ENCODE measurements at regions not wholly inside any gene's neighbourhood (a gene's known extent, or its start where the extent isn't known, plus 50 kb on each side); places are given as distances from the start of the nearest gene placed in this dataset.

- no peak overlapping the region for H3K4me3 ChIP-seq (replicated peaks in 1 of 3; ENCODE audit: insufficient read depth in 1 of 3, low read depth in 1 of 3, low read length in 3 of 3)
- H3K9me1 ChIP-seq (replicated peaks; ENCODE audit: control insufficient read depth, extremely low read depth, insufficient read depth, low read length): no peaks in the 10 kb centered on the region
- ChIA-PET CTCF (interaction anchor here (4.0 kb wide), 1 partner anchor 10 kb away, joined by 26 read pairs; no protein-coding TSS in a partner anchor), POLR2A (no interaction called here)
- no peak overlapping the region for H3K27ac ChIP-seq (ENCODE audit: insufficient read depth, low read depth, low read length)
- H3K4me2 ChIP-seq (ENCODE audit: insufficient read depth, low read length): peak overlapping the region; percentile 51
- BruUV-seq (replicated peaks): no TSS peak
- no peaks in the 10 kb centered on the region for H3K36me3 ChIP-seq (ENCODE audit: control insufficient read depth in 2 of 2, extremely low read depth in 1 of 2, insufficient read depth in 2 of 2, low read length in 2 of 2)
- no peak overlapping the region for H3K9ac ChIP-seq (replicated peaks; ENCODE audit: extremely low read depth, insufficient read depth, low read length)
- H3K9me3 ChIP-seq (replicated peaks; ENCODE audit: control insufficient read depth, insufficient read depth, low read length): no peaks in the 10 kb centered on the region
- dilution Hi-C loops (cut with MboI; ENCODE audit: extremely low pct_ligation_motif_present, low sequenced_read_pairs) (no loop called here), intact Hi-C loops (cut with micrococcal nuclease) (loop anchor here (2.0 kb wide), 1 partner anchor 62 kb away; the partner anchor contains the start of gene SNX2)
- no peaks in the 10 kb centered on the region for H3K79me2 ChIP-seq (ENCODE audit: control insufficient read depth, insufficient read depth, low read length)
- DNase-seq (ENCODE audit: low read depth, low spot score) (peak; percentile 72), FAIRE-seq (no peak)
- H4K20me1 ChIP-seq (replicated peaks; ENCODE audit: control insufficient read depth, extremely low read depth, insufficient read depth, low read length): no peaks in the 10 kb centered on the region
- H3K27me3 ChIP-seq (ENCODE audit: control insufficient read depth in 2 of 2, insufficient read depth in 2 of 2, low read length in 2 of 2): peaks cover 0 to 1% of the 10 kb centered on the region in 2 experiments
- peaks cover 6% of the 10 kb centered on the region for H3K4me1 ChIP-seq (ENCODE audit: control insufficient read depth, extremely low read depth, insufficient read depth, low read length)
- no peak overlapping the region for H2AFZ ChIP-seq (ENCODE audit: low read depth, low read length)
- TF ChIP-seq EZH2 (IDR thresholded peaks at IDR 0.05; ENCODE audit: borderline replicate concordance, low read depth, low read length, severe bottlenecking): no peak
- TF ChIP-seq, protein P1, sequence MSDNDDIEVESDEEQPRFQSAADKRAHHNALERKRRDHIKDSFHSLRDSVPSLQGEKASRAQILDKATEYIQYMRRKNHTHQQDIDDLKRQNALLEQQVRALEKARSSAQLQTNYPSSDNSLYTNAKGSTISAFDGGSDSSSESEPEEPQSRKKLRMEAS (IDR thresholded peaks at IDR 0.05; ENCODE audit: insufficient read depth, insufficient read length): no peak
- TF ChIP-seq POLR2AphosphoS5 (IDR thresholded peaks at IDR 0.05; ENCODE audit: insufficient read depth, low read depth, low read length): no peak
- no peak for TF ChIP-seq FOS (IDR thresholded peaks at IDR 0.05; ENCODE audit: borderline replicate concordance, insufficient read depth, low read length)
- no peak for TF ChIP-seq POLR2A (IDR thresholded peaks at IDR 0.05; ENCODE audit: low read depth, low read length)
- TF ChIP-seq, protein P2, sequence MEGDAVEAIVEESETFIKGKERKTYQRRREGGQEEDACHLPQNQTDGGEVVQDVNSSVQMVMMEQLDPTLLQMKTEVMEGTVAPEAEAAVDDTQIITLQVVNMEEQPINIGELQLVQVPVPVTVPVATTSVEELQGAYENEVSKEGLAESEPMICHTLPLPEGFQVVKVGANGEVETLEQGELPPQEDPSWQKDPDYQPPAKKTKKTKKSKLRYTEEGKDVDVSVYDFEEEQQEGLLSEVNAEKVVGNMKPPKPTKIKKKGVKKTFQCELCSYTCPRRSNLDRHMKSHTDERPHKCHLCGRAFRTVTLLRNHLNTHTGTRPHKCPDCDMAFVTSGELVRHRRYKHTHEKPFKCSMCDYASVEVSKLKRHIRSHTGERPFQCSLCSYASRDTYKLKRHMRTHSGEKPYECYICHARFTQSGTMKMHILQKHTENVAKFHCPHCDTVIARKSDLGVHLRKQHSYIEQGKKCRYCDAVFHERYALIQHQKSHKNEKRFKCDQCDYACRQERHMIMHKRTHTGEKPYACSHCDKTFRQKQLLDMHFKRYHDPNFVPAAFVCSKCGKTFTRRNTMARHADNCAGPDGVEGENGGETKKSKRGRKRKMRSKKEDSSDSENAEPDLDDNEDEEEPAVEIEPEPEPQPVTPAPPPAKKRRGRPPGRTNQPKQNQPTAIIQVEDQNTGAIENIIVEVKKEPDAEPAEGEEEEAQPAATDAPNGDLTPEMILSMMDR (IDR thresholded peaks at IDR 0.05; ENCODE audit: extremely low read depth in 1 of 2, insufficient read depth in 1 of 2, low read depth in 1 of 2, low read length in 2 of 2): no peak
- no peak for TF ChIP-seq GATA2 (IDR thresholded peaks at IDR 0.05; ENCODE audit: insufficient read depth, insufficient read length, low read depth, low read length)
- no peak for TF ChIP-seq MYC (IDR thresholded peaks at IDR 0.05; ENCODE audit: low read depth, low read length)
- no peak for TF ChIP-seq JUN (IDR thresholded peaks at IDR 0.05; ENCODE audit: borderline replicate concordance, insufficient read depth, insufficient read length, low read depth)
Measured at GRCh38 chr5:122713041-122713440, 61.8 kb upstream of the SNX2 start.
